ENCODE measurements at regions not wholly inside any gene's neighbourhood (a gene's known extent, or its start where the extent isn't known, plus 50 kb on each side); places are given as distances from the start of the nearest gene placed in this dataset.
"Not testable (repeated sequence)": the region's sequence is repeated elsewhere in the genome, so short reads cannot be mapped to it uniquely, and the experiment has no call there.

- H3K27ac ChIP-seq; H3K27me3 ChIP-seq; H3K36me3 ChIP-seq; DNase-seq (ENCODE audit: low spot score in 2 of 2); H3K4me1 ChIP-seq; H3K9me3 ChIP-seq; H3K4me3 ChIP-seq; intact Hi-C loops (cut with DNase I): not testable (repeated sequence)
Measured at GRCh38 chr9:40592406-40592805, 536.1 kb downstream of the FOXD4L6 start.

- H3K4me1 ChIP-seq; H3K27me3 ChIP-seq; H3K9me3 ChIP-seq; H3K36me3 ChIP-seq; DNase-seq (ENCODE audit: low spot score in 2 of 2); H3K27ac ChIP-seq; intact Hi-C loops (cut with DNase I); H3K4me3 ChIP-seq: not testable (repeated sequence)
Measured at GRCh38 chr9:40591915-40592314, 536.6 kb downstream of the FOXD4L6 start.

DNA sequence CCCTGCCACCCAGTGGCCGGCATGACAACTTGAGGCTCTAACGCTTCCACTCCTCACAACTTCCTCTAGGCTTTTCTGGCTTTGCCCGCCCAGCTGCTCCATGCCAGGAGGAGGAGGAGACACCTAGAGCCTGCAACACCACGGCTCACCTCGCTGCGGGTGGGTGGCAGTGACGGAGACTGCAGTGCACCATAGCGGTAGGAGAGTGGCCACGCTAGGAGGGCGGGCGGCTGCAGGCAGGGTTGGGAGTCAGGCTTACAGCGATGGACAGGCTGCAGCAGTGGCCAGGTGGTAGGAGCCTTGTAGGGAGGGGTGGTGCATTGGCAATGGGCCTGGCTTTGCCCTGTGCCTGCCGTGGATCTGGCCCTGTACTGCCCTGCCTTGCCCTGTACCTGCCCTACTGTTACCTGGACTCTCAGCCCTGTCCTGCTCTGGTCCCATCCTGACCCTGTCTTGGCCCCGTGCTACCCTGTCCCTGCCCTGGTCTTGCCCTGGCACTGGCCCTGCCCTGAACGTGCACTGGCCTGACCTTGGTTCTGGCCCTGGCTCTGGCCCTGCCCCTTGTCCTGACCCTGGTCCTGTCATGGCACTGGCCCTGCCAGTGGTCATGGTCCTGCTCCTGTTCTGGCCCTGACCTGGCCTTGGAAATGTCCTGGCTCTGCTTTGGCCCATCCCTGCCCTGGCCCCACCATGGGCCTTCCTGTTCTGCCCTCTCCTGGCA, 540.8 kb downstream of the FOXD4L6 start:
- DNase-seq (ENCODE audit: low spot score in 2 of 2); H3K4me1 ChIP-seq; H3K4me3 ChIP-seq; H3K27ac ChIP-seq; intact Hi-C loops (cut with DNase I); H3K36me3 ChIP-seq; H3K27me3 ChIP-seq; H3K9me3 ChIP-seq: not testable (repeated sequence)

- H3K36me3 ChIP-seq; DNase-seq (ENCODE audit: low spot score in 2 of 2); H3K27me3 ChIP-seq; H3K4me1 ChIP-seq; H3K9me3 ChIP-seq; intact Hi-C loops (cut with DNase I); H3K27ac ChIP-seq: not testable (repeated sequence)
- H3K4me3 ChIP-seq = peak overlapping the region in 1 of 2 donors; percentile 49
Measured at GRCh38 chr9:40584039-40584438, 544.4 kb downstream of the FOXD4L6 start.

DNA sequence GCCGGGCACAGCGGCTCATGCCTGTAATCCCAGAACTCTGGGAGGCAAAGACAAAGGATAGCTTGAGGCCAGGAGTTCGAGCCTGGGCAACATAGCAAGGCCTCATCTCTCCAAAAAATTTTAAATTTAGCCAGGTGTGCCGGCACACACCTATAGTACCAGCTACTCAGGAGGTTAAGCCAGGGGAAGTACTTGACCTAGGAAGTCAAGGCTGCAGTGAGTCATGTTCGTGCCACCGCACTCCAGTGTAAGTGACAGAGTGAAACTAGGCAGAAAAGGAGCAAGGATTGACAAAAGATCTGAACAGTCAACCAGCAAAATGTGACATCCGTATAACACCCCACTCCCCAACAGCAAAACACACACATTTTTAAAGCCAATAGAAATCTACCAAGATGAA, 545.3 kb downstream of the FOXD4L6 start:
- H3K4me1 ChIP-seq; H3K27ac ChIP-seq; intact Hi-C loops (cut with DNase I); H3K9me3 ChIP-seq; DNase-seq (ENCODE audit: low spot score in 2 of 2); H3K27me3 ChIP-seq; H3K36me3 ChIP-seq: not testable (repeated sequence)
- H3K4me3 ChIP-seq = peak overlapping the region in 1 of 2 donors; percentile 32

- intact Hi-C loops (cut with DNase I); H3K4me3 ChIP-seq; DNase-seq (ENCODE audit: low spot score in 2 of 2); H3K36me3 ChIP-seq; H3K27ac ChIP-seq; H3K9me3 ChIP-seq; H3K4me1 ChIP-seq; H3K27me3 ChIP-seq: not testable (repeated sequence)
Measured at GRCh38 chr9:40578908-40579307, 549.6 kb downstream of the FOXD4L6 start.
